ENCODE measurements at regions not wholly inside any gene's neighbourhood (a gene's known extent, or its start where the extent isn't known, plus 50 kb on each side); places are given as distances from the start of the nearest gene placed in this dataset.

DNA sequence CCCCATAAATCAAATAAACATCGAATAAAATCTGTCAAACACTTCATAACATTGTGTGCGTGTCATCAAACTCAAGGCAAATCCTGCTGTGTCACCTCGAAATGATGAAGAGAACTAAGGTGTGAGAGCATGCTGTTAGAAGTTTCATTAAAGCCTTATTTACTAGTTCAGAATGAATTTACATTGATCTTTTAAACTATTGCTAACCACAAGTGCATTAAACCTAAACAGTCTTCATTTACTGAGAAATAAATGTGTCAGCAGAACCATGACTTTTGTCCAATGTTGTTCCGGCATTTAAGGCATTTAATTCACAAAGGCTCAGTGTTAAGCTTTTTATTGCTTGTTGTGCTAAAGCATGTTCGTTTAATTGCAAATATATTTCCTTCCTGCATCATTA lies 474.4 kb downstream of the SETD4 start (continued):
- no peak for TF ChIP-seq ISX (CRISPR knock-in tag; conservative IDR thresholded peaks at IDR 0.05)

DNA sequence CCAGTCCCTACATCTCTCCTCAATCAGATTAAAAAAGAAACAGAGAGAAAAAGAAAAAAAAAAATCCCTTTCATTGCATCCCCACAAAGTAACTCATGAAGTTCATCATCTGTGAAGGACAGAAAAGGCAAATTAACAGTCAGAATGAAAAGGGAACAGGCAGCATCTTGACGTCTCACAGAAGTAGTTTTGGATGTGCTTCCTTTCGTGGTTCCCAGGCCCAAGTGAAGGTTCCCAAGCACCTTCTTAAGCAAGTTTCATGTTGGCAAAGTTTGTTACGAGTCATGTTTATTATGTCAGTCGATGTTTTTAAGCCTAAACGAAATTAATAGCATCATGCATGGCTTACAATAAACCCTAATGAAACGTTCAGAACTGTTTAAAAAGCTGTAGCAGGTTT lies 475.2 kb downstream of the SETD4 start:
- Histone ChIP-seq H3K9ac (ENCODE audit: insufficient read depth, low read depth, low read length) (no peak overlapping the region), H3K27me3 (ENCODE audit: control insufficient read depth in 1 of 2, insufficient read depth in 2 of 2, low read length in 2 of 2) (no peaks in the 10 kb centered on the region; a peak in 1 of 5 replicates), H3K27ac (ENCODE audit: extremely low read length, insufficient read depth, low read length) (no peak overlapping the region), H3K36me3 (replicated peaks in 1 of 2; ENCODE audit: control insufficient read depth in 1 of 2, insufficient read depth in 2 of 2, low read length in 2 of 2) (no peaks in the 10 kb centered on the region), H3K79me2 (ENCODE audit: insufficient read depth, low read length) (no peaks in the 10 kb centered on the region), H4K20me1 (ENCODE audit: insufficient read depth, low read length) (no peaks in the 10 kb centered on the region), H2AFZ (ENCODE audit: low read length) (no peak overlapping the region), H3K4me3 (replicated peaks in 1 of 3; ENCODE audit: insufficient read depth in 1 of 3, low read depth in 2 of 3, low read length in 3 of 3) (no peak overlapping the region), H3K4me2 (ENCODE audit: low read depth, low read length) (no peak overlapping the region), H3K4me1 (ENCODE audit: insufficient read depth, low read length) (peaks cover 12% of the 10 kb centered on the region; the same call in 1 of the 2 replicates), H3K9me3 (ENCODE audit: low read length) (no peaks in the 10 kb centered on the region)
- ChIA-PET POLR2A (no interaction called here), CTCF (ENCODE audit: low intra/inter-chr PET ratio, low total read pairs) (no interaction called here)
- FAIRE-seq, result no peak
- in situ Hi-C loops (cut with HindIII; ENCODE audit: extremely low pct_ligation_motif_present, low pct_unique_long_range_greater_than_20kb), result no loop called here
- ATAC-seq, result no peak
- WGBS (ENCODE audit: low lambda C conversion rate), result 38% methylated on average over 6 of the region's 6 CpGs
- no TSS peak for BruUV-seq (replicated peaks)
- no peak for DNase-seq (ENCODE audit: low spot score)
- no peak for TF ChIP-seq SMYD3 (CRISPR knock-in tag; IDR thresholded peaks at IDR 0.05)
- intact Hi-C loops (cut with micrococcal nuclease; ENCODE audit: unreplicated experiment), result no loop called here

DNA sequence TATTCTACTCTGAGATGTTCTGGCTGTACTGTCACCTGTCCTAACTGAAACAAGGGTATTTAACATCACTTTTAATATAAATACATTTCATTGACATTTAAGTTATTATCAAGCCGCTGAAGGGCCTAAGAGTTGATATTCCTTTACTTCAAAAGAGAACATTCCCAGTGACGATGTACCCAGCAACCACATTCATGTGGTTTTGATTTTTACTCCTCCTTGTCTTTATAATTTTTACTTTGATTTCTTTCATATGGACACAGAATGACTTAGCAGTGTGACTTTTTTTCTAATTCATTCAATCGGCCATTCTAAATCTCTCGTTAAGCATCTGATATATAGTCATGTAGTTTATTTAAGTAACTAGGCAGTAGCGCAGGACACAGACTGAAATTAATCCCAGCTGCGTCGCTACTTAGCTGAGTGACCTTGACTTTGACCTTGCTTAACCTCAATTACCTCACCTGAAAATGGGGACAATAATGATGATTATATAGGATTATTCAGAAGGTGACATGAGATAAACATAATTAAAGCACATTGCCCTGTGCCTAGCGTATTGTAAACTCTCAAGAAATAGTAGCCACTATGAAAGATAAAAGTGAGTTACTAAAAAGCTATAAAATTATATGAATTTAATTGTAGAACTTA lies 476.6 kb downstream of the SETD4 start:
- ATAC-seq (no peak), DNase-seq (ENCODE audit: low spot score) (no peak), FAIRE-seq (no peak)
- TF ChIP-seq, protein P1, sequence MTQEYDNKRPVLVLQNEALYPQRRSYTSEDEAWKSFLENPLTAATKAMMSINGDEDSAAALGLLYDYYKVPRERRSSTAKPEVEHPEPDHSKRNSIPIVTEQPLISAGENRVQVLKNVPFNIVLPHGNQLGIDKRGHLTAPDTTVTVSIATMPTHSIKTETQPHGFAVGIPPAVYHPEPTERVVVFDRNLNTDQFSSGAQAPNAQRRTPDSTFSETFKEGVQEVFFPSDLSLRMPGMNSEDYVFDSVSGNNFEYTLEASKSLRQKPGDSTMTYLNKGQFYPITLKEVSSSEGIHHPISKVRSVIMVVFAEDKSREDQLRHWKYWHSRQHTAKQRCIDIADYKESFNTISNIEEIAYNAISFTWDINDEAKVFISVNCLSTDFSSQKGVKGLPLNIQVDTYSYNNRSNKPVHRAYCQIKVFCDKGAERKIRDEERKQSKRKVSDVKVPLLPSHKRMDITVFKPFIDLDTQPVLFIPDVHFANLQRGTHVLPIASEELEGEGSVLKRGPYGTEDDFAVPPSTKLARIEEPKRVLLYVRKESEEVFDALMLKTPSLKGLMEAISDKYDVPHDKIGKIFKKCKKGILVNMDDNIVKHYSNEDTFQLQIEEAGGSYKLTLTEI (CRISPR knock-in tag; conservative IDR thresholded peaks at IDR 0.05), result no peak
- TF ChIP-seq ZFP1 (CRISPR knock-in tag; IDR thresholded peaks at IDR 0.05) (no peak), POLR2G (IDR thresholded peaks at IDR 0.05; ENCODE audit: low read depth, low read length) (no peak), ZNF264 (CRISPR knock-in tag; IDR thresholded peaks at IDR 0.05) (no peak), SOX5 (CRISPR knock-in tag; IDR thresholded peaks at IDR 0.05; ENCODE audit: borderline replicate concordance) (no peak), AHR (CRISPR knock-in tag; IDR thresholded peaks at IDR 0.05) (no peak), FOXK2 (IDR thresholded peaks at IDR 0.05) (no peak), ZNF317 (CRISPR knock-in tag; IDR thresholded peaks at IDR 0.05) (no peak), TCF12 (IDR thresholded peaks at IDR 0.05) (no peak), TCF12 (CRISPR knock-in tag; IDR thresholded peaks at IDR 0.05) (no peak), CBFB (CRISPR knock-in tag; IDR thresholded peaks at IDR 0.05) (no peak), POLR2A (IDR thresholded peaks at IDR 0.05; ENCODE audit: insufficient read depth in 1 of 2, low read depth in 2 of 2, low read length in 2 of 2) (no peak), ATF1 (CRISPR knock-in tag; IDR thresholded peaks at IDR 0.05) (no peak)
- TF ChIP-seq, protein P2, sequence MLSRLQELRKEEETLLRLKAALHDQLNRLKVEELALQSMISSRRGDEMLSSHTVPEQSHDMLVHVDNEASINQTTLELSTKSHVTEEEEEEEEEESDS (CRISPR knock-in tag; IDR thresholded peaks at IDR 0.05; ENCODE audit: borderline replicate concordance), result no peak
- Histone ChIP-seq H3K4me2 (ENCODE audit: low read depth, low read length) (no peak overlapping the region), H3K4me3 (replicated peaks in 1 of 3; ENCODE audit: insufficient read depth in 1 of 3, low read depth in 2 of 3, low read length in 3 of 3) (no peak overlapping the region), H3K79me2 (ENCODE audit: insufficient read depth, low read length) (no peaks in the 10 kb centered on the region), H3K36me3 (replicated peaks in 1 of 2; ENCODE audit: control insufficient read depth in 1 of 2, insufficient read depth in 2 of 2, low read length in 2 of 2) (no peaks in the 10 kb centered on the region), H3K27ac (ENCODE audit: extremely low read length, insufficient read depth, low read length) (no peak overlapping the region), H3K9me3 (ENCODE audit: low read length) (no peaks in the 10 kb centered on the region), H2AFZ (ENCODE audit: low read length) (no peak overlapping the region), H4K20me1 (ENCODE audit: insufficient read depth, low read length) (no peaks in the 10 kb centered on the region), H3K9ac (ENCODE audit: insufficient read depth, low read depth, low read length) (no peak overlapping the region), H3K27me3 (ENCODE audit: control insufficient read depth in 1 of 2, insufficient read depth in 2 of 2, low read length in 2 of 2) (no peaks in the 10 kb centered on the region; a peak in 1 of 5 replicates), H3K4me1 (ENCODE audit: insufficient read depth, low read length) (peaks cover 12% of the 10 kb centered on the region; the same call in 1 of the 2 replicates)
- POLR2A ChIA-PET, result no interaction called here
- in situ Hi-C loops (cut with HindIII; ENCODE audit: extremely low pct_ligation_motif_present, low pct_unique_long_range_greater_than_20kb), result no loop called here
- no TSS peak for BruUV-seq (replicated peaks)
- 64% methylated on average over 8 of the region's 8 CpGs for WGBS (ENCODE audit: low lambda C conversion rate)
- CTCF ChIA-PET (ENCODE audit: low intra/inter-chr PET ratio, low total read pairs), result no interaction called here
- intact Hi-C loops (cut with micrococcal nuclease; ENCODE audit: unreplicated experiment), result no loop called here

Data from HepG2 (cell line).